Fibroblast of mammary gland (primary cell): ENCODE measurements at regions not wholly inside any gene's neighbourhood (a gene's known extent, or its start where the extent isn't known, plus 50 kb on each side); places are given as distances from the start of the nearest gene placed in this dataset.

Experiments
- DNase-seq: peaks from one replicate; pipeline ENCODE4 v3.0.0-alpha.2; 2010; ENCODE audit warnings: low read depth
- H3K4me3 ChIP-seq: 2 replicates; pipeline ENCODE4 v1.5.1; 2011; ENCODE audit warnings: low read depth, mild to moderate bottlenecking, low read length, moderate library complexity; ENCODE audit not compliant: control insufficient read depth
- CTCF ChIP-seq: conservative IDR thresholded peaks from 2 replicates; pipeline ENCODE4 v1.5.1; 2011; ENCODE audit warnings: low read depth, low read length, inconsistent platforms; ENCODE audit not compliant: control insufficient read depth, insufficient read depth

GRCh38 chr21:36235058-36235582, 78.5 kb downstream of the DOP1B start:
- TF ChIP-seq CTCF: no peak
- no peak for DNase-seq
- H3K4me3 ChIP-seq: no peak overlapping the region

GRCh38 chr21:36236052-36236730, 79.6 kb downstream of the DOP1B start:
- no peak for TF ChIP-seq CTCF
- H3K4me3 ChIP-seq: no peak overlapping the region
- DNase-seq: no peak

- no peak overlapping the region for H3K4me3 ChIP-seq
- no peak for TF ChIP-seq CTCF
- DNase-seq: no peak
These were observed 80.8 kb downstream of the DOP1B start for GRCh38 chr21:36237441-36237840.

- H3K4me3 ChIP-seq: no peak overlapping the region
- no peak for TF ChIP-seq CTCF
- no peak for DNase-seq
These were observed 80.4 kb upstream of the MORC3 start for GRCh38 chr21:36239585-36239984.

GRCh38 chr21:36241717-36242116, 78.3 kb upstream of the MORC3 start:
- no peak for DNase-seq
- no peak overlapping the region for H3K4me3 ChIP-seq
- no peak for TF ChIP-seq CTCF

- TF ChIP-seq CTCF: no peak
- H3K4me3 ChIP-seq: no peak overlapping the region
- no peak for DNase-seq
These were observed 74.9 kb upstream of the MORC3 start for GRCh38 chr21:36245115-36245514.

GRCh38 chr21:36245649-36246048, 74.3 kb upstream of the MORC3 start:
- no peak for DNase-seq
- H3K4me3 ChIP-seq: no peak overlapping the region
- no peak for TF ChIP-seq CTCF
